ENCODE measurements at regions not wholly inside any gene's neighbourhood (a gene's known extent, or its start where the extent isn't known, plus 50 kb on each side); places are given as distances from the start of the nearest gene placed in this dataset.

DNA sequence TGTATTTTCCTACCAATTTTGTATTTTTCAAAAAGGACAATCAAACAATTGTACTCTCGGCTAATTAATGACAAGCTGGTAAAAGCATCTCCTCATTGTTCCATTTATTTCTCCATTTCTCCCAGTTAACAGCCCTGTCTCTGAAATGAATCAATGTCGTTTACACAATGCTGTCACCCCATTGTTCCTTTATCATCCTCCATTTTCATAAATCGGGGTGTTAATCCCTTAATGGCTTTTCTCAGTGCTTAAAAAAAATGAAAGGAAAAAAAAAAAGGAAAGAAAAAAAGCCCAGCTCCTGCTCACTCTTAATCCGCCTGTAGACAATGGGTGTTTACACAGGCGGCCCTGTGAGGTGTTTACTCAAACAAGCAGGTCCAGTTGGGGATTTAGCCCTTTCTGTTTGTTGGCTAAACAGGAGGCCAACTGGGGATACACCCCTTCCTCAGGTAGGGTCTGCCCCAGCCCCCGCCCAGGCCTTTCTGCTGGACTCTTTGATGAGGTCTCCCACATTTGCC is 86.8 kb upstream of the SALL1 start:
- TF ChIP-seq, protein P1, sequence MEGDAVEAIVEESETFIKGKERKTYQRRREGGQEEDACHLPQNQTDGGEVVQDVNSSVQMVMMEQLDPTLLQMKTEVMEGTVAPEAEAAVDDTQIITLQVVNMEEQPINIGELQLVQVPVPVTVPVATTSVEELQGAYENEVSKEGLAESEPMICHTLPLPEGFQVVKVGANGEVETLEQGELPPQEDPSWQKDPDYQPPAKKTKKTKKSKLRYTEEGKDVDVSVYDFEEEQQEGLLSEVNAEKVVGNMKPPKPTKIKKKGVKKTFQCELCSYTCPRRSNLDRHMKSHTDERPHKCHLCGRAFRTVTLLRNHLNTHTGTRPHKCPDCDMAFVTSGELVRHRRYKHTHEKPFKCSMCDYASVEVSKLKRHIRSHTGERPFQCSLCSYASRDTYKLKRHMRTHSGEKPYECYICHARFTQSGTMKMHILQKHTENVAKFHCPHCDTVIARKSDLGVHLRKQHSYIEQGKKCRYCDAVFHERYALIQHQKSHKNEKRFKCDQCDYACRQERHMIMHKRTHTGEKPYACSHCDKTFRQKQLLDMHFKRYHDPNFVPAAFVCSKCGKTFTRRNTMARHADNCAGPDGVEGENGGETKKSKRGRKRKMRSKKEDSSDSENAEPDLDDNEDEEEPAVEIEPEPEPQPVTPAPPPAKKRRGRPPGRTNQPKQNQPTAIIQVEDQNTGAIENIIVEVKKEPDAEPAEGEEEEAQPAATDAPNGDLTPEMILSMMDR (IDR thresholded peaks at IDR 0.05) = no peak
- TF ChIP-seq EP300 (IDR thresholded peaks at IDR 0.05) = no peak
